Lower leg skin (tissue), 4 donors: ENCODE measurements at regions not wholly inside any gene's neighbourhood (a gene's known extent, or its start where the extent isn't known, plus 50 kb on each side); places are given as distances from the start of the nearest gene placed in this dataset.

Experiments used
- DNase-seq, 2 donors: peaks; one replicate each; pipeline ENCODE4 v3.0.0-alpha.2; 2019; ENCODE audit warnings: low spot score in 2 of 2
- H3K4me3 ChIP-seq: fragments of 200-600 bp; sonication (generic); 2 replicates; pipeline ENCODE4 v1.5.1; 2017; ENCODE audit warnings: mild to moderate bottlenecking, low read depth; ENCODE audit not compliant: poor library complexity, severe bottlenecking
- CTCF ChIP-seq, 3 donors: fragments of 450-650 bp; IDR thresholded peaks; one replicate each; pipeline ENCODE4 v1.5.1; 2016; ENCODE audit warnings: antibody characterized with exemption in 3 of 3, mild to moderate bottlenecking in 3 of 3, moderate library complexity in 2 of 3
- POLR2A ChIP-seq, 2 donors: fragments of 450-650 bp; IDR thresholded peaks; one replicate each; pipeline ENCODE4 v1.6.1; 2016 to 2017; ENCODE audit warnings: antibody characterized with exemption in 2 of 2, mild to moderate bottlenecking in 1 of 2, moderate library complexity in 1 of 2
- WGBS, 2 donors: methylation state at CpG; one replicate each; pipeline ENCODE4 v1.1.5; 2018; 5-methylcytosine and 5-hydroxymethylcytosine counted together
- intact Hi-C: fragments of 100-400 bp; cut with DNase I; formaldehyde crosslinking; loops from one replicate; pipeline ENCODE4 v1.15.0; 2023; ENCODE audit warnings: low total_unique reads

GRCh38 chr3:56867671-56868070 lies 65.9 kb upstream of the ARHGEF3 start:
- WGBS, 2 donors, result 87 to 91% methylated on average over 4 of the region's 4 CpGs
- intact Hi-C loops, result no loop called here
- DNase-seq, result no peak
- no peak for TF ChIP-seq CTCF (IDR thresholded peaks at IDR 0.05)
- no peak for TF ChIP-seq POLR2A (IDR thresholded peaks at IDR 0.05)
- no peak overlapping the region for H3K4me3 ChIP-seq

GRCh38 chr3:56864918-56865524 lies 63.3 kb upstream of the ARHGEF3 start:
- DNase-seq, result no peak
- no peak overlapping the region for H3K4me3 ChIP-seq
- 86 to 88% methylated on average over 6 of the region's 6 CpGs for WGBS, 2 donors
- intact Hi-C loops, result no loop called here
- TF ChIP-seq CTCF (IDR thresholded peaks at IDR 0.05), result no peak
- no peak for TF ChIP-seq POLR2A (IDR thresholded peaks at IDR 0.05)

GRCh38 chr3:56864090-56864489 lies 62.3 kb upstream of the ARHGEF3 start:
- TF ChIP-seq CTCF (IDR thresholded peaks at IDR 0.05), result no peak
- TF ChIP-seq POLR2A (IDR thresholded peaks at IDR 0.05), result no peak
- no peak for DNase-seq
- intact Hi-C loops, result no loop called here

GRCh38 chr3:56862352-56863062 lies 60.8 kb upstream of the ARHGEF3 start:
- WGBS, 2 donors, result 75 to 81% methylated on average over 6 of the region's 6 CpGs
- no peak for DNase-seq
- no peak overlapping the region for H3K4me3 ChIP-seq
- no peak for TF ChIP-seq CTCF (IDR thresholded peaks at IDR 0.05)
- intact Hi-C loops, result no loop called here

More at GRCh38 chr3:56864090-56864489, 62.3 kb upstream of the ARHGEF3 start:
- H3K4me3 ChIP-seq, result no peak overlapping the region

GRCh38 chr3:56861511-56861910 lies 59.8 kb upstream of the ARHGEF3 start:
- no peak for TF ChIP-seq POLR2A (IDR thresholded peaks at IDR 0.05)
- no peak for TF ChIP-seq CTCF (IDR thresholded peaks at IDR 0.05)
- no peak for DNase-seq
- WGBS, 2 donors, result 79 to 95% methylated on average over 3 of the region's 3 CpGs
- no peak overlapping the region for H3K4me3 ChIP-seq
- intact Hi-C loops, result no loop called here

- 90 to 92% methylated on average over 3 of the region's 3 CpGs for WGBS, 2 donors
- intact Hi-C loops, result no loop called here
- TF ChIP-seq POLR2A (IDR thresholded peaks at IDR 0.05), result no peak
- TF ChIP-seq CTCF (IDR thresholded peaks at IDR 0.05), result no peak
- no peak for DNase-seq
- H3K4me3 ChIP-seq, result no peak overlapping the region
Measured at GRCh38 chr3:56860939-56861338, 59.2 kb upstream of the ARHGEF3 start.
